Cardiac muscle cell (in vitro differentiated cells and primary cell): ENCODE measurements at regions not wholly inside any gene's neighbourhood (a gene's known extent, or its start where the extent isn't known, plus 50 kb on each side); places are given as distances from the start of the nearest gene placed in this dataset.
"Not testable (repeated sequence)": the region's sequence is repeated elsewhere in the genome, so short reads cannot be mapped to it uniquely, and the experiment has no call there.

Source experiments
- DNase-seq, 2 donors: peaks; one replicate each; pipeline versions ENCODE4 v3.0.0 to v3.0.0-alpha.2; 2010 to 2017; ENCODE audit warnings: low read depth in 1 of 2, low spot score in 1 of 2
- H3K27ac ChIP-seq: fragments of 200-600 bp; sonication (generic); 2 replicates; pipeline ENCODE4 v1.5.1; 2016
- H3K27me3 ChIP-seq: fragments of 200-600 bp; sonication (generic); 2 replicates; pipeline ENCODE4 v1.6.0; 2016; ENCODE audit warnings: control low read depth
- H3K36me3 ChIP-seq: fragments of 200-600 bp; sonication (generic); 2 replicates; pipeline ENCODE4 v1.5.1; 2016; ENCODE audit warnings: control low read depth
- H3K4me1 ChIP-seq: fragments of 200-600 bp; sonication (generic); 2 replicates; pipeline ENCODE4 v1.8.1; 2017; ENCODE audit warnings: low read depth, mild to moderate bottlenecking, mixed run types
- H3K4me3 ChIP-seq: fragments of 200-600 bp; sonication (generic); 2 replicates; pipeline ENCODE4 v1.5.1; 2016; ENCODE audit warnings: mild to moderate bottlenecking
- H3K9me3 ChIP-seq: fragments of 200-600 bp; sonication (generic); 2 replicates; pipeline ENCODE4 v1.5.1; 2017; ENCODE audit warnings: low read depth, mild to moderate bottlenecking, control low read depth
- TF ChIP-seq, protein P1 (sequence below): IDR thresholded peaks from 2 replicates; pipeline ENCODE4 v1.5.1; 2012; ENCODE audit warnings: low read depth, mild to moderate bottlenecking, low read length

DNA sequence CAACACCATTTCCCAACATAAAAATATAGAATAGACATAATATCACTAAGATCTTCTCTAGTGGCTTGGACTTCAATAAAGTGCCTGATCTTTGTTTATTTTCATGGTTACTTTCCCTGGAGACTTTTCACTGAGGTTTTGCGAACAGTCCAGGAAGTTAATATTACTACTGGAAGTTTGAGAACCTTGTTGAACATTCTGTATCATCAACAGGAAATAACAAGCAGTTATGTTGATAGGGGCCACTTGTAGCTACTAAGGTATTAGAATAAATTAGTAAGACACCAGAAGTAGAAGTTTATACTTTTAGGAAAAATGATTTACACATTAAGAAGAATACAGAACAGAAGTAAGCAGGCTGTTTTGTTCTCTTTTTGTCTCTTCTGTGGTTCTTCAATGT is 180.2 kb downstream of the TFAP2B start:
- no peaks in the 10 kb centered on the region for H3K27me3 ChIP-seq
- H3K9me3 ChIP-seq, result no peaks in the 10 kb centered on the region
- TF ChIP-seq, protein P1, sequence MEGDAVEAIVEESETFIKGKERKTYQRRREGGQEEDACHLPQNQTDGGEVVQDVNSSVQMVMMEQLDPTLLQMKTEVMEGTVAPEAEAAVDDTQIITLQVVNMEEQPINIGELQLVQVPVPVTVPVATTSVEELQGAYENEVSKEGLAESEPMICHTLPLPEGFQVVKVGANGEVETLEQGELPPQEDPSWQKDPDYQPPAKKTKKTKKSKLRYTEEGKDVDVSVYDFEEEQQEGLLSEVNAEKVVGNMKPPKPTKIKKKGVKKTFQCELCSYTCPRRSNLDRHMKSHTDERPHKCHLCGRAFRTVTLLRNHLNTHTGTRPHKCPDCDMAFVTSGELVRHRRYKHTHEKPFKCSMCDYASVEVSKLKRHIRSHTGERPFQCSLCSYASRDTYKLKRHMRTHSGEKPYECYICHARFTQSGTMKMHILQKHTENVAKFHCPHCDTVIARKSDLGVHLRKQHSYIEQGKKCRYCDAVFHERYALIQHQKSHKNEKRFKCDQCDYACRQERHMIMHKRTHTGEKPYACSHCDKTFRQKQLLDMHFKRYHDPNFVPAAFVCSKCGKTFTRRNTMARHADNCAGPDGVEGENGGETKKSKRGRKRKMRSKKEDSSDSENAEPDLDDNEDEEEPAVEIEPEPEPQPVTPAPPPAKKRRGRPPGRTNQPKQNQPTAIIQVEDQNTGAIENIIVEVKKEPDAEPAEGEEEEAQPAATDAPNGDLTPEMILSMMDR, result no peak
- no peaks in the 10 kb centered on the region for H3K4me1 ChIP-seq
- no peak overlapping the region for H3K4me3 ChIP-seq
- no peak overlapping the region for H3K27ac ChIP-seq
- no peak for DNase-seq
- no peaks in the 10 kb centered on the region for H3K36me3 ChIP-seq

DNA sequence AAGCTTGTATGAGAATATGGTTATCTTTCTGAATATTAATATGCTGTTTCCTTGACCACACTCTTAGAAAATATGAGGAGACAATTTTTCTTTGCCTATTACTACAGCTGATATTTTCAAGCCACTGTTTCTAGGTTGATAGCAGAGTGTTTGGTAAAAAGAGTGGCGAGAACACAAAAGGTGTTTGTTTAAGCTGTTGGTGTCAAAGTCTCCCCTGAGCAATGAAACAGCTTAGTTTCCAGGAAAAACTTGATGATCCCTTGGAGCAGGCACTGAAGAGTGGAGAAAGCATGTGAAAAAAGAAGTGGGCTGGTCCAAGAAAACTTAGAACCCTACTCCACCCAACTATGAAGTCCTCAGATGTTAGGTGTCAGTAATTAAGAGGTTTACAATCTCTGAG is 182.7 kb downstream of the TFAP2B start:
- Histone ChIP-seq H3K27ac (no peak overlapping the region), H3K4me1 (no peaks in the 10 kb centered on the region), H3K9me3 (no peaks in the 10 kb centered on the region), H3K36me3 (no peaks in the 10 kb centered on the region), H3K4me3 (no peak overlapping the region), H3K27me3 (no peaks in the 10 kb centered on the region)
- TF ChIP-seq, protein P1, result no peak
- DNase-seq, result no peak

DNA sequence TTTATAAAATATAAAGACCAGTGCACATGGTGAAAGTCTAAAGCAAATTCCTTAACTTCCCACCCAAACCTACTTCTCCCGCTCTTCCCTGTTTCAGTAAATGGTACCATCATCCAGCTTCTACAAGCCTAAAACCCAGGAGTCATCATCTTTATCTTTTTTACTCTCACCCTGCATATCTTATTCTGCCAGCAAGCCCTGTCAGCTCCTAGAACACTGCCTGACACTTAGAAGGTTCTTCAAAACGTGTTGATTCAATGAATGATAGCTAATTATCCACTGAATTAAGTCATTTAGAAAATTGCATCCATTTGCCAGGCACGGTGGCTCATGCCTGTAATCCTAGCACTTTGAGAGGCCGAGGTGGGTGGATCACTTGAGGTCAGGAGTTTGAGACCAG is 185.7 kb downstream of the TFAP2B start:
- H3K4me1 ChIP-seq, result no peaks in the 10 kb centered on the region
- no peak overlapping the region for H3K4me3 ChIP-seq
- DNase-seq, result no peak
- H3K27ac ChIP-seq, result no peak overlapping the region
- no peaks in the 10 kb centered on the region for H3K27me3 ChIP-seq
- no peaks in the 10 kb centered on the region for H3K36me3 ChIP-seq
- TF ChIP-seq, protein P1, result no peak
- no peaks in the 10 kb centered on the region for H3K9me3 ChIP-seq

DNA sequence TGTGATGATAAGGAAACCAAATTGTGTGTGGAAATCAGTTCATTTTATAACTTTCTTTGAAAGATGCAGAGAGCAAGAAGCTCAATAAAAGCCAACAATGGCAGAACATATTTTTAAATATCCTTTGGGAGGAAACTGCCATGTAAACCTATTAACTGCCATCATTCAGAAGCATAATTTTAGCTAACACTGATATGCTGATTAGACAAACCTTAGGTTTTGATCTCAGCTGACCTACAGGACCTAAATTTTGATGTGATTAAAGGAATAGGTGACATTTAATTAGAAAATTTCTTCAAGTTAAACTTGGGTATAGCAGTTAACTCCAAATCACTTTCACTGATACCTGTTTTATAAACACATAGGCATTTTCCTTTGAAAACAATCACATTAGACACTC is 187.1 kb downstream of the TFAP2B start:
- no peak overlapping the region for H3K27ac ChIP-seq
- no peaks in the 10 kb centered on the region for H3K9me3 ChIP-seq
- H3K36me3 ChIP-seq, result no peaks in the 10 kb centered on the region
- H3K4me1 ChIP-seq, result no peaks in the 10 kb centered on the region
- H3K4me3 ChIP-seq, result no peak overlapping the region
- no peaks in the 10 kb centered on the region for H3K27me3 ChIP-seq
- DNase-seq, result no peak
- TF ChIP-seq, protein P1, result no peak

DNA sequence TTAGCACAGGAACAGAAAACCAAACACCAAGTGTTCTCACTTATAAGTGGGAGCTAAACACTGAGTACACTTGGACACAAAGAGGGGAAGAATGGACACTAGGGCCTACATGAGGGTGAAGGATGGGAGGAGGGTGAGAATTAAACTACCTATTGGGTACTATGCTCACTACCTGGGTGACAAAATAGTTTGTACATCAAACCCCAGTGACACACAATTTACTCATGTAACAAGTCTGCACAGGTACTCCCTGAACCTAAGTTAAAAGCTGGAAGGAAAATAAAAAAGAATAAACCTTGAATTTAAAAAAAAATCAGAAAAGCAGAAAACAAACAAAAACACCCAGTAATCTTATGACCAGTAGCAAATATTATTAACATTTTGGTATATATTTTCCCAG is 188.6 kb downstream of the TFAP2B start:
- H3K4me3 ChIP-seq, result no peak overlapping the region
- H3K4me1 ChIP-seq, result no peaks in the 10 kb centered on the region
- no peaks in the 10 kb centered on the region for H3K9me3 ChIP-seq
- H3K27me3 ChIP-seq, result no peaks in the 10 kb centered on the region
- TF ChIP-seq, protein P1, result no peak
- H3K36me3 ChIP-seq, result no peaks in the 10 kb centered on the region
- DNase-seq, result no peak
- H3K27ac ChIP-seq, result no peak overlapping the region

DNA sequence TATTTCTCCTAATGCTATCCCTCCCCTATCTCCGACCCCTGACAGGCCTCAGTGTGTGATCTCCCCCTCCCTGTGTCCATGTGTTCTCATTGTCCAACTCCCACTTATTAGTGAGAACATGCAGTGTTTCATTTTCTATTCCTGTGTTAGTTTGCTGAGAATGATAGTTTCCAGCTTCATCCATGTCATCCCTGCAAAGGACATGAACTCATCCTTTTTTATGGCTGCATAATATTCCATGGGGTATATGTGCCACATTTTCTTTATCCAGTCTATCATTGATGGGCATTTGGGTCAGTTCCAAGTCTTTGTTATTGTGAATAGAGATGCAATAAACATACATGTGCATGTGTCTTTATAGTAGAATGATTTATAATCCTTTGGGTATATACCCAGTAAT is 190.0 kb downstream of the TFAP2B start:
- not testable (repeated sequence) for H3K27me3 ChIP-seq, DNase-seq, H3K4me3 ChIP-seq, H3K9me3 ChIP-seq, H3K36me3 ChIP-seq, H3K27ac ChIP-seq, H3K4me1 ChIP-seq
